NCI-H345 (cell line): ENCODE measurements at regions not wholly inside any gene's neighbourhood (a gene's known extent, or its start where the extent isn't known, plus 50 kb on each side); places are given as distances from the start of the nearest gene placed in this dataset.
"Not testable (repeated sequence)": the region's sequence is repeated elsewhere in the genome, so short reads cannot be mapped to it uniquely, and the experiment has no call there.

Source experiments
- DNase-seq: peaks from one replicate; lab custom pipeline; 2025; lab: John Stamatoyannopoulos, UW

- no peak for DNase-seq
These were observed 201.3 kb downstream of the ALG10 start for GRCh38 chr12:34223640-34224039.

GRCh38 chr12:34226044-34226443 lies 203.7 kb downstream of the ALG10 start:
- DNase-seq = not testable (repeated sequence)

GRCh38 chr12:34228046-34228445 lies 205.8 kb downstream of the ALG10 start:
- DNase-seq = not testable (repeated sequence)

GRCh38 chr12:34229033-34229432 lies 206.7 kb downstream of the ALG10 start:
- not testable (repeated sequence) for DNase-seq

GRCh38 chr12:34233618-34234017 lies 211.3 kb downstream of the ALG10 start:
- no peak for DNase-seq

GRCh38 chr12:34236073-34236472 lies 213.8 kb downstream of the ALG10 start:
- no peak for DNase-seq

GRCh38 chr12:34244608-34245007 lies 222.3 kb downstream of the ALG10 start:
- DNase-seq = no peak

GRCh38 chr12:34249271-34249670 lies 227.0 kb downstream of the ALG10 start:
- DNase-seq = no peak

GRCh38 chr12:34251879-34252278 lies 229.6 kb downstream of the ALG10 start:
- DNase-seq = not testable (repeated sequence)

GRCh38 chr12:34253674-34254073 lies 231.4 kb downstream of the ALG10 start:
- no peak for DNase-seq

- no peak for DNase-seq
These were observed 234.8 kb downstream of the ALG10 start for GRCh38 chr12:34257093-34257492.

GRCh38 chr12:34262140-34262539 lies 239.8 kb downstream of the ALG10 start:
- DNase-seq = not testable (repeated sequence)

- DNase-seq = no peak
These were observed 241.8 kb downstream of the ALG10 start for GRCh38 chr12:34264110-34264509.

GRCh38 chr12:34273703-34274102 lies 251.4 kb downstream of the ALG10 start:
- not testable (repeated sequence) for DNase-seq

- DNase-seq = no peak
These were observed 252.8 kb downstream of the ALG10 start for GRCh38 chr12:34275129-34275528.

- no peak for DNase-seq
These were observed 264.2 kb downstream of the ALG10 start for GRCh38 chr12:34286483-34286882.

GRCh38 chr12:34286934-34287333 lies 264.6 kb downstream of the ALG10 start:
- DNase-seq = no peak

GRCh38 chr12:34287437-34287836 lies 265.1 kb downstream of the ALG10 start:
- no peak for DNase-seq

GRCh38 chr12:34287986-34288962 lies 266.0 kb downstream of the ALG10 start:
- DNase-seq = no peak

GRCh38 chr12:34288963-34289345 lies 266.7 kb downstream of the ALG10 start:
- DNase-seq = no peak

- no peak for DNase-seq
These were observed 267.4 kb downstream of the ALG10 start for GRCh38 chr12:34289431-34290380.

GRCh38 chr12:34290381-34290995 lies 268.2 kb downstream of the ALG10 start:
- DNase-seq = no peak
